Sigmoid colon (tissue), 6 donors: ENCODE measurements at regions not wholly inside any gene's neighbourhood (a gene's known extent, or its start where the extent isn't known, plus 50 kb on each side); places are given as distances from the start of the nearest gene placed in this dataset.
"Not testable (repeated sequence)": the region's sequence is repeated elsewhere in the genome, so short reads cannot be mapped to it uniquely, and the experiment has no call there.

Experiments
- DNase-seq: peaks from one replicate; pipeline ENCODE4 v3.0.0-alpha.2; 2019
- H3K27ac ChIP-seq, 4 donors: fragments of 200-600 bp; sonication (generic); one replicate each; pipeline ENCODE4 v1.5.1; 2016 to 2019; ENCODE audit warnings: mild to moderate bottlenecking in 1 of 4
- H3K27me3 ChIP-seq, 3 donors: fragments of 200-600 bp; sonication (generic); one replicate each; pipeline ENCODE4 v1.5.1; 2019; ENCODE audit warnings: mild to moderate bottlenecking in 1 of 3
- H3K36me3 ChIP-seq, 4 donors: fragments of 200-600 bp; sonication (generic); one replicate each; pipeline ENCODE4 v1.5.1; 2016 to 2019
- H3K4me1 ChIP-seq, 4 donors: fragments of 200-600 bp; sonication (generic); one replicate each; pipeline ENCODE4 v1.5.1; 2017 to 2019
- H3K4me3 ChIP-seq, 4 donors: fragments of 200-600 bp; sonication (generic); one replicate each; pipeline ENCODE4 v1.5.1; 2017 to 2019; ENCODE audit warnings: mild to moderate bottlenecking in 2 of 4, moderate library complexity in 1 of 4
- H3K9me3 ChIP-seq, 4 donors: fragments of 200-600 bp in 3 of 4; sonication (generic) in 3 of 4; one replicate each; pipeline versions ENCODE4 v1.5.1 to v1.6.1; 2013 to 2019
- EP300 ChIP-seq, 4 donors: sonication (generic); formaldehyde crosslinking; IDR thresholded peaks; one replicate each; pipeline ENCODE4 v1.6.1; 2017; ENCODE audit warnings: antibody characterized with exemption in 4 of 4
- POLR2A ChIP-seq, 2 donors: fragments of 450-650 bp; IDR thresholded peaks; one replicate each; pipeline ENCODE4 v1.6.1; 2016; ENCODE audit warnings: antibody characterized with exemption in 2 of 2, mild to moderate bottlenecking in 2 of 2, moderate library complexity in 2 of 2
- POLR2AphosphoS5 ChIP-seq, 4 donors: sonication (generic); formaldehyde crosslinking; IDR thresholded peaks; one replicate each; pipeline ENCODE4 v1.6.1; 2017; ENCODE audit warnings: antibody characterized with exemption in 4 of 4
- WGBS, 2 donors: extraction: QIAGEN DNeasy Blood & Tissue Kit; methylation state at CpG; one replicate each; pipeline ENCODE4 v1.1.7; 2013; 5-methylcytosine and 5-hydroxymethylcytosine counted together
- intact Hi-C: fragments of 100-400 bp; cut with DNase I; formaldehyde crosslinking; loops from one replicate; pipeline ENCODE4 v1.15.1; 2023
- TF ChIP-seq, protein P1 (sequence below), 4 experiments: fragments of 450-650 bp in 3 of 4; fragments of 200-600 bp in 1 of 4; IDR thresholded peaks; one replicate each; pipeline ENCODE4 v1.5.1; 2016 to 2019; ENCODE audit warnings: antibody characterized with exemption in 4 of 4, mild to moderate bottlenecking in 3 of 4, moderate library complexity in 2 of 4
- donor health status: healthy with polysubstance abuse.
- donor health status: healthy.

- intact Hi-C loops = no loop called here
- H3K27ac ChIP-seq = no peak overlapping the region
- no peaks in the 10 kb centered on the region for H3K27me3 ChIP-seq
- no peak overlapping the region for H3K4me3 ChIP-seq
- TF ChIP-seq, protein P1, sequence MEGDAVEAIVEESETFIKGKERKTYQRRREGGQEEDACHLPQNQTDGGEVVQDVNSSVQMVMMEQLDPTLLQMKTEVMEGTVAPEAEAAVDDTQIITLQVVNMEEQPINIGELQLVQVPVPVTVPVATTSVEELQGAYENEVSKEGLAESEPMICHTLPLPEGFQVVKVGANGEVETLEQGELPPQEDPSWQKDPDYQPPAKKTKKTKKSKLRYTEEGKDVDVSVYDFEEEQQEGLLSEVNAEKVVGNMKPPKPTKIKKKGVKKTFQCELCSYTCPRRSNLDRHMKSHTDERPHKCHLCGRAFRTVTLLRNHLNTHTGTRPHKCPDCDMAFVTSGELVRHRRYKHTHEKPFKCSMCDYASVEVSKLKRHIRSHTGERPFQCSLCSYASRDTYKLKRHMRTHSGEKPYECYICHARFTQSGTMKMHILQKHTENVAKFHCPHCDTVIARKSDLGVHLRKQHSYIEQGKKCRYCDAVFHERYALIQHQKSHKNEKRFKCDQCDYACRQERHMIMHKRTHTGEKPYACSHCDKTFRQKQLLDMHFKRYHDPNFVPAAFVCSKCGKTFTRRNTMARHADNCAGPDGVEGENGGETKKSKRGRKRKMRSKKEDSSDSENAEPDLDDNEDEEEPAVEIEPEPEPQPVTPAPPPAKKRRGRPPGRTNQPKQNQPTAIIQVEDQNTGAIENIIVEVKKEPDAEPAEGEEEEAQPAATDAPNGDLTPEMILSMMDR (IDR thresholded peaks at IDR 0.05) = no peak
- no peak for TF ChIP-seq POLR2A (IDR thresholded peaks at IDR 0.05)
- TF ChIP-seq EP300 (IDR thresholded peaks at IDR 0.05) = no peak
- TF ChIP-seq POLR2AphosphoS5 (IDR thresholded peaks at IDR 0.05) = no peak
- peaks cover 0 to 10% (median 4%) of the 10 kb centered on the region in 4 donors for H3K4me1 ChIP-seq
- H3K9me3 ChIP-seq = no peaks in the 10 kb centered on the region
- no peak for DNase-seq
- 61 to 68% methylated on average over 5 of the region's 5 CpGs for WGBS, 2 donors
- H3K36me3 ChIP-seq = no peaks in the 10 kb centered on the region
Measured at GRCh38 chr4:42310358-42310757, 86.9 kb upstream of the SHISA3 start.

GRCh38 chr4:42310806-42311205, 86.5 kb upstream of the SHISA3 start:
- intact Hi-C loops = no loop called here
- DNase-seq = no peak
- H3K36me3 ChIP-seq = no peaks in the 10 kb centered on the region
- H3K27me3 ChIP-seq = no peaks in the 10 kb centered on the region
- H3K4me1 ChIP-seq = peaks cover 0 to 10% (median 4%) of the 10 kb centered on the region in 4 donors
- H3K27ac ChIP-seq = no peak overlapping the region
- WGBS, 2 donors = 93% methylated on average over 5 of the region's 5 CpGs
- H3K4me3 ChIP-seq = no peak overlapping the region
- H3K9me3 ChIP-seq = no peaks in the 10 kb centered on the region
- no peak for TF ChIP-seq POLR2A (IDR thresholded peaks at IDR 0.05)
- TF ChIP-seq EP300 (IDR thresholded peaks at IDR 0.05) = no peak
- no peak for TF ChIP-seq POLR2AphosphoS5 (IDR thresholded peaks at IDR 0.05)
- TF ChIP-seq, protein P1 (IDR thresholded peaks at IDR 0.05) = no peak

DNA sequence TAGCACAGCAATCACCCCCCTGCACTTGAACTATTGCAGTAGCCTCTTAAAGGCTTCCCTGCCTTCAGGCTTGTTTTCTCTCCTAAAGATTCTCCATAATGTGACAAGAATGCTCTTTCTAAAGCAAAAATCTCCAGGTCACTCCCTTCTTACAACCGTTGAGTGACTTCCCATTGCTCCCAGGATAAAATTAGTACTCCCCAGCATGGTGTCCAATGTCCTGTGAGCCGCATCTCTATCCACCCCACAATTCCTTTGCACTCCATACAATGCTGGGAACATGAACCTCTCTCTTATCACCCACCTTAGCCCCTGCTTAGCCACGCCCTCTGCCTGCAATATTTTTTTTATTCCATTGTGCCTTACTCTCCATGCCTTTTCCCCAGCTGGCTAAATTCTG, 85.7 kb upstream of the SHISA3 start:
- Histone ChIP-seq H3K36me3 (no peaks in the 10 kb centered on the region), H3K27ac (no peak overlapping the region), H3K9me3 (no peaks in the 10 kb centered on the region), H3K4me3 (no peak overlapping the region), H3K27me3 (no peaks in the 10 kb centered on the region), H3K4me1 (peaks cover 0 to 5% (median 2%) of the 10 kb centered on the region in 4 donors)
- no peak for DNase-seq
- intact Hi-C loops = no loop called here
- WGBS, 2 donors = 69 to 83% methylated on average over 3 of the region's 3 CpGs
- TF ChIP-seq EP300 (IDR thresholded peaks at IDR 0.05) (no peak), POLR2A (IDR thresholded peaks at IDR 0.05) (no peak), POLR2AphosphoS5 (IDR thresholded peaks at IDR 0.05) (no peak)
- TF ChIP-seq, protein P1 (IDR thresholded peaks at IDR 0.05) = no peak

DNA sequence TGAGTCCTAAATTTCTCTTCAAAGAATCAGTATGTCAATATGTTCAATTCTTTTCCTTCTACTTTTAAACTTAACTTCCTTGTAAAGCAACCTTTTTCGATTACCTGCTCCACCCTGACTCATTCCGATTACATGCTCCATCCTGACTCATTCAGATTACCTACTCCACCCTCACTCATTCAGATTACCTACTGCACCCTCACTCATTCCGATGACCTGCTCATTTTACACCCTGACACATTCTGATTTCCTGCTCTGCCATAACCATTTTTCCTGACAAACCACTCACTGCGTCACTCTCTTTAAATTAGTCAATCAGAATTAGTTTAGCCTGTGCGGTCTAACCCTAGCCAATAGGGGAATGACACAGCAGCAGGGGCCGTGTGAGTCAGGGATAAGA, 83.9 kb upstream of the SHISA3 start:
- 55 to 80% methylated on average over 6 of the region's 6 CpGs for WGBS, 2 donors
- intact Hi-C loops = not testable (repeated sequence)

DNA sequence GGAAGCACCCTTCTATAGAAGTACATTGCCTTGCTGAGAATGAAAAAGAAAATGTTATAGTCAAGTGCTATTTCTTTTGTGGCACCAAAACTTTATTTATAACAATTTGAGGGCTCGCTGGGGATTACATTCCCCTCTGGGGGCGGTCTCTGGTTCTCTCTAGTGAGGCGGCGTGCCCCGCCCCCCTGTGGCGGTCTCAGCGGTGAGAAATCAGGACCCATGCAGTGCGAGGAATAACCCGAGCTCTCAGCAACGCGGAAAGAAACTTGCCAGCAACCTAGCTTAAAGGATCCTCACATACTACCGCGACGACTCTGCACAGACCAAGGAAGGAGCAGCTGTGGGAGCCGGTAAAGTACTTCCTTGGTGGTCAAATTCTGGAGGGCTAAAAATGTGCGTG, 83.4 kb upstream of the SHISA3 start:
- no peak overlapping the region for H3K4me3 ChIP-seq
- WGBS, 2 donors = 94 to 96% methylated on average over 16 of the region's 16 CpGs
- no peak for DNase-seq
- no peaks in the 10 kb centered on the region for H3K36me3 ChIP-seq
- no peaks in the 10 kb centered on the region for H3K4me1 ChIP-seq
- intact Hi-C loops = no loop called here
- TF ChIP-seq EP300 (IDR thresholded peaks at IDR 0.05) = no peak
- no peaks in the 10 kb centered on the region for H3K9me3 ChIP-seq
- H3K27me3 ChIP-seq = no peaks in the 10 kb centered on the region
- no peak overlapping the region for H3K27ac ChIP-seq

More for the DNA sequence above, 83.9 kb upstream of the SHISA3 start:
- H3K36me3 ChIP-seq, H3K4me3 ChIP-seq, H3K27ac ChIP-seq, H3K27me3 ChIP-seq, H3K4me1 ChIP-seq, H3K9me3 ChIP-seq, DNase-seq: not testable (repeated sequence)

DNA sequence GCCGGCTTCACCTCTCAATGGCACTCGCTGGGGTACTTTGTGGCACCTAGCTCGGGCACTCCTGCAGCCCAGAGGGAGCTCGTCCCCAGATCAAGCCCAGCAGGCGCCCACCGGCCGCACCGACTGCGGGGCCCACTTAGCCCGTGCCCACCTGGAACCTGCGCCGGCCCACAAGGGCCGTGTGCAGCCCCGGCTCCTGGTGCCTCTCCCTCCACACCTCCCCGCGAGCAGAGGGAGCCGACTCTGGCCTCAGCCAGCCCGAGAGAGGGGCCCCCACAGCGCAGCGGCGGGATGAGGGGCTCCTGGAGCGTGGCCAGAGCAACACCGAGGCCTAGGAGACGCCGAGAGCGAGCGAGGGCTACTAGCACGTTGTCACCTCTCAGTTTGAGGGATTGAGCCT, 82.1 kb upstream of the SHISA3 start:
- WGBS, 2 donors = 91% methylated on average over 28 of the region's 28 CpGs
- Histone ChIP-seq H3K4me3 (no peak overlapping the region), H3K27me3 (no peaks in the 10 kb centered on the region), H3K4me1 (no peaks in the 10 kb centered on the region), H3K36me3 (no peaks in the 10 kb centered on the region), H3K9me3 (no peaks in the 10 kb centered on the region), H3K27ac (no peak overlapping the region)
- DNase-seq = no peak
- intact Hi-C loops = no loop called here
- TF ChIP-seq POLR2AphosphoS5 (IDR thresholded peaks at IDR 0.05) = no peak
- TF ChIP-seq, protein P1 (IDR thresholded peaks at IDR 0.05) = no peak
- TF ChIP-seq POLR2A (IDR thresholded peaks at IDR 0.05) = no peak
- TF ChIP-seq EP300 (IDR thresholded peaks at IDR 0.05) = no peak
